ENCODE measurements at regions not wholly inside any gene's neighbourhood (a gene's known extent, or its start where the extent isn't known, plus 50 kb on each side); places are given as distances from the start of the nearest gene placed in this dataset.
"Not testable (repeated sequence)": the region's sequence is repeated elsewhere in the genome, so short reads cannot be mapped to it uniquely, and the experiment has no call there.

- no peak for DNase-seq (ENCODE audit: low spot score)
These were observed 139.4 kb downstream of the ID4 start for GRCh38 chr6:19976411-19977129.

GRCh38 chr6:19979059-19979458 lies 141.9 kb downstream of the ID4 start:
- no peak for DNase-seq (ENCODE audit: low spot score)

GRCh38 chr6:19979986-19980385 lies 142.8 kb downstream of the ID4 start:
- DNase-seq (ENCODE audit: low spot score), result no peak

- DNase-seq (ENCODE audit: low spot score), result no peak
These were observed 146.2 kb downstream of the ID4 start for GRCh38 chr6:19983374-19983773.

GRCh38 chr6:19986691-19987438 lies 149.7 kb downstream of the ID4 start:
- DNase-seq (ENCODE audit: low spot score), result no peak

- DNase-seq (ENCODE audit: low spot score), result no peak
These were observed 151.4 kb downstream of the ID4 start for GRCh38 chr6:19988555-19988954.

- no peak for DNase-seq (ENCODE audit: low spot score)
These were observed 154.0 kb downstream of the ID4 start for GRCh38 chr6:19991176-19991575.

- DNase-seq (ENCODE audit: low spot score), result no peak
These were observed 157.7 kb downstream of the ID4 start for GRCh38 chr6:19994909-19995308.

- DNase-seq (ENCODE audit: low spot score), result no peak
These were observed 158.5 kb downstream of the ID4 start for GRCh38 chr6:19995575-19996257.

- no peak for DNase-seq (ENCODE audit: low spot score)
These were observed 159.9 kb downstream of the ID4 start for GRCh38 chr6:19997104-19997503.

- no peak for DNase-seq (ENCODE audit: low spot score)
These were observed 161.4 kb downstream of the ID4 start for GRCh38 chr6:19998541-19998940.

- DNase-seq (ENCODE audit: low spot score), result no peak
These were observed 162.4 kb downstream of the ID4 start for GRCh38 chr6:19999319-20000191.

GRCh38 chr6:20001286-20001685 lies 164.1 kb downstream of the ID4 start:
- DNase-seq (ENCODE audit: low spot score), result no peak

- no peak for DNase-seq (ENCODE audit: low spot score)
These were observed 168.9 kb downstream of the ID4 start for GRCh38 chr6:20006037-20006436.

GRCh38 chr6:20008131-20008530 lies 171.0 kb downstream of the ID4 start:
- DNase-seq (ENCODE audit: low spot score), result no peak

GRCh38 chr6:20013066-20013861 lies 176.1 kb downstream of the ID4 start:
- DNase-seq (ENCODE audit: low spot score), result no peak

- DNase-seq (ENCODE audit: low spot score), result no peak
These were observed 177.3 kb downstream of the ID4 start for GRCh38 chr6:20014508-20014907.

GRCh38 chr6:20020526-20020925 lies 183.4 kb downstream of the ID4 start:
- no peak for DNase-seq (ENCODE audit: low spot score)

- no peak for DNase-seq (ENCODE audit: low spot score)
These were observed 184.6 kb downstream of the ID4 start for GRCh38 chr6:20021795-20022194.

GRCh38 chr6:20023549-20024315 lies 186.6 kb downstream of the ID4 start:
- not testable (repeated sequence) for DNase-seq (ENCODE audit: low spot score)

- DNase-seq (ENCODE audit: low spot score), result no peak
These were observed 187.1 kb downstream of the ID4 start for GRCh38 chr6:20024316-20024673.
